Uterus (tissue), 3 donors: ENCODE measurements at regions not wholly inside any gene's neighbourhood (a gene's known extent, or its start where the extent isn't known, plus 50 kb on each side); places are given as distances from the start of the nearest gene placed in this dataset.

Experiments
- DNase-seq, 2 donors: peaks; one replicate each; pipeline ENCODE4 v3.0.0-alpha.2; 2019 to 2020
- H3K27ac ChIP-seq, 2 donors: fragments of 200-600 bp; sonication (generic); 1 replicate in 1 of 2; 2 replicates in 1 of 2; pipeline ENCODE4 v1.5.1; 2016 to 2018
- H3K27me3 ChIP-seq, 2 donors: fragments of 200-600 bp; sonication (generic); one replicate each; pipeline ENCODE4 v1.5.1; 2018 to 2019; ENCODE audit warnings: control low read depth in 1 of 2
- H3K36me3 ChIP-seq, 2 donors: fragments of 200-600 bp; sonication (generic); one replicate each; pipeline ENCODE4 v1.5.1; 2019; ENCODE audit warnings: control low read depth in 1 of 2
- H3K4me1 ChIP-seq, 2 donors: fragments of 200-600 bp; sonication (generic); one replicate each; pipeline ENCODE4 v1.5.1; 2018 to 2019; ENCODE audit warnings: control low read depth in 1 of 2
- H3K4me3 ChIP-seq, 2 donors: fragments of 200-600 bp; sonication (generic); 1 replicate in 1 of 2; 2 replicates in 1 of 2; pipeline ENCODE4 v1.5.1; 2018 to 2019; ENCODE audit warnings: mild to moderate bottlenecking in 1 of 2
- H3K9me3 ChIP-seq, 2 donors: fragments of 200-600 bp; sonication (generic); one replicate each; pipeline ENCODE4 v1.5.1; 2019; ENCODE audit warnings: control low read depth in 1 of 2
- CTCF ChIP-seq, 4 experiments: fragments of 200-600 bp in 2 of 4; fragments of 450-650 bp in 2 of 4; sonication (generic) in 2 of 4; IDR thresholded peaks; one replicate each; pipeline ENCODE4 v1.5.1; 2016 to 2019; ENCODE audit warnings: antibody characterized with exemption in 4 of 4, mild to moderate bottlenecking in 2 of 4, moderate library complexity in 1 of 4
- POLR2A ChIP-seq, 2 donors: fragments of 450-650 bp; IDR thresholded peaks; one replicate each; pipeline ENCODE4 v1.6.1; 2016; ENCODE audit warnings: antibody characterized with exemption in 2 of 2, mild to moderate bottlenecking in 1 of 2, moderate library complexity in 1 of 2
- intact Hi-C: fragments of 100-400 bp; cut with DNase I; formaldehyde crosslinking; loops from one replicate; pipeline ENCODE4 v1.15.1; 2023; ENCODE audit warnings: low total_unique reads
- donor health status: DM: yes; HTN: yes; CAD: no.

GRCh38 chr4:84099599-84099998 is 399.5 kb downstream of the NKX6-1 start:
- H3K36me3 ChIP-seq = no peaks in the 10 kb centered on the region
- TF ChIP-seq CTCF (IDR thresholded peaks at IDR 0.05) (no peak), POLR2A (IDR thresholded peaks at IDR 0.05) (no peak)
- H3K27ac ChIP-seq = no peak overlapping the region
- H3K27me3 ChIP-seq = no peaks in the 10 kb centered on the region
- no peak for DNase-seq
- H3K4me3 ChIP-seq = no peak overlapping the region
- intact Hi-C loops = no loop called here
- no peaks in the 10 kb centered on the region for H3K9me3 ChIP-seq
- H3K4me1 ChIP-seq = no peaks in the 10 kb centered on the region

DNA sequence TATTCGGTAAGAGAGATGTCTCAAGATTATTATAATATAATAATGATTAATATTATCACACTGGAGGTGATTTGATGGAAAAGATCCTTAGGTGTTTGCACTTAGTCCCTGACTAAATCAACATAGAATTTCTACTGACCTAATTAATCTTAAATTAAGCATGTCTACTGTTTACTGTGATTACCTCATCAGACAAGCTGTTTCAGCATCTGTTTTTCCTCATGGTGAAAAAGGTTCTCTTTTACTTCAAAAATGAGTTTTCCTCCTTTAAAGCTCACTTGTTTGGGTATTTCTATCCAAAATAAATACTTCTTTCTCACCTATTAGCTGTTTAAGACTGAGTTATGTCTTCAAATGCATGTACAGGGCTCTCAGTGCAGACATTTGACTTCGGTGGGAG is 407.8 kb downstream of the NKX6-1 start:
- intact Hi-C loops = no loop called here
- TF ChIP-seq CTCF (IDR thresholded peaks at IDR 0.05) (no peak), POLR2A (IDR thresholded peaks at IDR 0.05) (no peak)
- Histone ChIP-seq H3K27me3 (no peaks in the 10 kb centered on the region), H3K27ac (no peak overlapping the region), H3K9me3 (no peaks in the 10 kb centered on the region), H3K4me3 (no peak overlapping the region), H3K4me1 (no peaks in the 10 kb centered on the region), H3K36me3 (no peaks in the 10 kb centered on the region)
- DNase-seq = no peak

- intact Hi-C loops = no loop called here
Measured at GRCh38 chr4:84089652-84090437, 409.2 kb downstream of the NKX6-1 start.

DNA sequence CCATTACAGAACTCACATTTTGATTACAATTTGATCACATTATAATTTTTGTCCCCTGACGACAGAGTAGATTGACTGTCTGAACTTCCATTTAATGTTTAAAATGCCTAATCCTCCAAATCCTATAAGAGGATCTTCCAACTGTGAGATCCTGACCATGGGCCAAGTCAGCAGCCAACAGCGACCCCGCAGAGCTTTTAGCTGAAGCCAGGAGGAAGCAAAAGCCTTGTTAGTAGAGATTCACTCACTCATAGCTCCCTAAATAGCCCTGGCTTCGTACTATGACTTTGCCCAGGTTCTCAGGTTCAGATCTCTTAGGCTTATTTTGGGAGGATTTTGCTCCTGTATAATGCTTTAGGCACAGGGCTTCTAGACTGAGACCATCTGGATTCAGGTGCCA is 413.1 kb downstream of the NKX6-1 start:
- H3K9me3 ChIP-seq = no peaks in the 10 kb centered on the region
- no peak overlapping the region for H3K27ac ChIP-seq
- TF ChIP-seq CTCF (IDR thresholded peaks at IDR 0.05) (no peak), POLR2A (IDR thresholded peaks at IDR 0.05) (no peak)
- intact Hi-C loops = no loop called here
- H3K4me3 ChIP-seq = no peak overlapping the region
- no peaks in the 10 kb centered on the region for H3K4me1 ChIP-seq
- H3K36me3 ChIP-seq = no peaks in the 10 kb centered on the region
- DNase-seq = no peak
- H3K27me3 ChIP-seq = no peaks in the 10 kb centered on the region

More at GRCh38 chr4:84089652-84090437, 409.2 kb downstream of the NKX6-1 start:
- TF ChIP-seq POLR2A (IDR thresholded peaks at IDR 0.05) = no peak
- no peak for TF ChIP-seq CTCF (IDR thresholded peaks at IDR 0.05)
- H3K9me3 ChIP-seq = no peaks in the 10 kb centered on the region
- no peak for DNase-seq
- no peaks in the 10 kb centered on the region for H3K27me3 ChIP-seq
- no peaks in the 10 kb centered on the region for H3K36me3 ChIP-seq
- H3K27ac ChIP-seq = no peak overlapping the region
- H3K4me1 ChIP-seq = no peaks in the 10 kb centered on the region
- no peak overlapping the region for H3K4me3 ChIP-seq

GRCh38 chr4:84070289-84070688 is 428.8 kb downstream of the NKX6-1 start:
- H3K27ac ChIP-seq = no peak overlapping the region
- DNase-seq = no peak
- no peaks in the 10 kb centered on the region for H3K36me3 ChIP-seq
- no peaks in the 10 kb centered on the region for H3K4me1 ChIP-seq
- intact Hi-C loops = no loop called here
- H3K4me3 ChIP-seq = no peak overlapping the region
- no peaks in the 10 kb centered on the region for H3K9me3 ChIP-seq
- TF ChIP-seq CTCF (IDR thresholded peaks at IDR 0.05) (no peak), POLR2A (IDR thresholded peaks at IDR 0.05) (no peak)
- no peaks in the 10 kb centered on the region for H3K27me3 ChIP-seq
